Panc1 (cell line): ENCODE measurements at regions not wholly inside any gene's neighbourhood (a gene's known extent, or its start where the extent isn't known, plus 50 kb on each side); places are given as distances from the start of the nearest gene placed in this dataset.
"Not testable (repeated sequence)": the region's sequence is repeated elsewhere in the genome, so short reads cannot be mapped to it uniquely, and the experiment has no call there.

Source experiments
- ATAC-seq: fragments of 200-7000 bp; cut with Tn5 transposase; 2 replicates; pipeline ENCODE4 v1.9.1; 2020; ENCODE audit warnings: mild to moderate bottlenecking, moderate library complexity
- BruUV-seq: library from RNA; stranded (reverse); fragments of 400-500 nt; replicated peaks from 2 replicates; lab custom pipeline; 2021; lab: Mats Ljungman, UMichigan
- CTCF ChIA-PET: fragments of 300-600 bp; sonication (Branson Sonifier 250); formaldehyde crosslinking; loops from one replicate; lab custom pipeline; 2022; ENCODE audit warnings: antibody characterized with exemption; lab: Charles Lee
- POLR2A ChIA-PET: fragments of 300-600 bp; sonication (Branson Sonifier 250); formaldehyde crosslinking; loops from one replicate; lab custom pipeline; 2022; ENCODE audit warnings: antibody characterized with exemption; lab: Charles Lee
- DNase-seq: peaks from one replicate; pipeline ENCODE4 v3.0.0-alpha.2; 2010; ENCODE audit warnings: low read depth, low spot score
- H3K27ac ChIP-seq: 2 replicates; pipeline ENCODE4 v1.5.1; 2011; ENCODE audit warnings: mild to moderate bottlenecking, low read length, inconsistent platforms
- H3K27me3 ChIP-seq: fragments of 200-500 bp; sonication (Bioruptor generic); 2 replicates; pipeline ENCODE4 v1.6.0; 2014; ENCODE audit warnings: low read length, inconsistent platforms; ENCODE audit not compliant: control insufficient read depth, insufficient read depth
- H3K36me3 ChIP-seq: fragments of 200-500 bp; sonication (Bioruptor generic); 2 replicates; pipeline ENCODE4 v1.5.1; 2014; ENCODE audit warnings: inconsistent platforms, mild to moderate bottlenecking, low read length, moderate library complexity; ENCODE audit not compliant: control insufficient read depth, insufficient read depth
- H3K4me1 ChIP-seq: 2 replicates; pipeline ENCODE4 v1.5.1; 2011; ENCODE audit warnings: inconsistent platforms, mild to moderate bottlenecking, low read length, moderate library complexity; ENCODE audit not compliant: control insufficient read depth, insufficient read depth
- H3K4me3 ChIP-seq, 2 experiments: 2 replicates each; pipeline ENCODE4 v1.5.1; 2011 to 2012; ENCODE audit warnings: low read depth in 2 of 2, low read length in 2 of 2, mild to moderate bottlenecking in 2 of 2, inconsistent platforms in 1 of 2, moderate library complexity in 1 of 2
- H3K9me3 ChIP-seq: fragments of 200-500 bp; sonication (Bioruptor generic); 2 replicates; pipeline ENCODE4 v1.5.1; 2014; ENCODE audit warnings: low read depth, mild to moderate bottlenecking, inconsistent platforms, low read length, moderate library complexity; ENCODE audit not compliant: control insufficient read depth, insufficient read depth
- POLR2AphosphoS5 ChIP-seq: IDR thresholded peaks from 2 replicates; pipeline ENCODE4 v1.6.1; 2012; ENCODE audit warnings: mild to moderate bottlenecking, low read depth, low read length, moderate library complexity
- SIN3A ChIP-seq: IDR thresholded peaks from 2 replicates; pipeline ENCODE4 v1.6.1; 2012; ENCODE audit warnings: low read depth, mild to moderate bottlenecking, low read length, moderate library complexity, borderline replicate concordance; ENCODE audit not compliant: insufficient read depth
- TCF7L2 ChIP-seq: IDR thresholded peaks from 2 replicates; pipeline ENCODE4 v1.6.1; 2011; ENCODE audit warnings: mild to moderate bottlenecking, low read depth, low read length, inconsistent platforms
- in situ Hi-C: cut with HindIII; loops from 2 replicates; pipeline ENCODE4 v1.10.0; 2016; ENCODE audit warnings: low sequenced_read_pairs, low pct_unique_long_range_greater_than_20kb
- intact Hi-C: fragments of 100-400 bp; cut with micrococcal nuclease; formaldehyde crosslinking; loops from one replicate; pipeline ENCODE4 v1.10.0; 2022; ENCODE audit not compliant: unreplicated experiment
- TF ChIP-seq, protein P1 (sequence below), 2 experiments: IDR thresholded peaks; 2 replicates each; pipeline ENCODE4 v1.6.1; 2011 to 2012; ENCODE audit warnings: low read depth in 2 of 2, control low read depth in 1 of 2, low read length in 1 of 2, mild to moderate bottlenecking in 1 of 2, moderate library complexity in 1 of 2; ENCODE audit not compliant: insufficient read depth in 1 of 2
- TF ChIP-seq, protein P2 (sequence below): fragments of 450-650 bp; IDR thresholded peaks from 2 replicates; pipeline ENCODE4 v1.5.1; 2017; ENCODE audit warnings: mild to moderate bottlenecking

DNA sequence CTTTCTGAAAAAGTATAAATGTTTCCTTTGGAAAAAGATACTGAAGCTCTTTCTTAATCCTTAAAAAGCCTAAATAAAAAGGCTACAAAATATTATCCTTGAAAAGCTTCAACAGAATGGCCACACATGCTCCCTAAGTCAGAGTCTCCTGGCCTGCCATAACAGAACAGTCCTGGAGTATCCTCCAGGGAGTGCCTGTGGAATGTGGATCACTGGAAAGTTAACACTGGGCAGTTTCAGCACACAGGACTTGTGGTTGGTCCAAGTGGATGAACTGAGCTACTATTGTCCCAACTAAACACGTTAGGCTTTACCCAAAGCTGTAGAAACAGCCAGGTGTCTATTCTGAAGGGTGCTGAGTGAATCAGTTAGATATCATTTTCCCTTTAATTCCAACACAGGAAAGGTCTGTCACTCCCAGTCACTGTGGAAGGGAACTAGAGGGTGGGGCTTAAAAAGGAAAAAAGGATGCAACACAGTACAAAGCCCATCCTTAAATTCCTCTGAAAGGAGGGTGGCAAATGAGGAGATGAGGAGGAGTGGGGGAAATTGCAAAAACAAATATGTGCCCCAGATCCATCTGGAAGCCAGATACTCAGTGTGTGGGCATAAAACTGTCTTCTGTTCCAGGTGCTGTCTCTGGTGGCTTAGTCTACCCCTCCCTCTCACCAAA, 196.3 kb upstream of the SPAG17 start:
- TF ChIP-seq, protein P1, sequence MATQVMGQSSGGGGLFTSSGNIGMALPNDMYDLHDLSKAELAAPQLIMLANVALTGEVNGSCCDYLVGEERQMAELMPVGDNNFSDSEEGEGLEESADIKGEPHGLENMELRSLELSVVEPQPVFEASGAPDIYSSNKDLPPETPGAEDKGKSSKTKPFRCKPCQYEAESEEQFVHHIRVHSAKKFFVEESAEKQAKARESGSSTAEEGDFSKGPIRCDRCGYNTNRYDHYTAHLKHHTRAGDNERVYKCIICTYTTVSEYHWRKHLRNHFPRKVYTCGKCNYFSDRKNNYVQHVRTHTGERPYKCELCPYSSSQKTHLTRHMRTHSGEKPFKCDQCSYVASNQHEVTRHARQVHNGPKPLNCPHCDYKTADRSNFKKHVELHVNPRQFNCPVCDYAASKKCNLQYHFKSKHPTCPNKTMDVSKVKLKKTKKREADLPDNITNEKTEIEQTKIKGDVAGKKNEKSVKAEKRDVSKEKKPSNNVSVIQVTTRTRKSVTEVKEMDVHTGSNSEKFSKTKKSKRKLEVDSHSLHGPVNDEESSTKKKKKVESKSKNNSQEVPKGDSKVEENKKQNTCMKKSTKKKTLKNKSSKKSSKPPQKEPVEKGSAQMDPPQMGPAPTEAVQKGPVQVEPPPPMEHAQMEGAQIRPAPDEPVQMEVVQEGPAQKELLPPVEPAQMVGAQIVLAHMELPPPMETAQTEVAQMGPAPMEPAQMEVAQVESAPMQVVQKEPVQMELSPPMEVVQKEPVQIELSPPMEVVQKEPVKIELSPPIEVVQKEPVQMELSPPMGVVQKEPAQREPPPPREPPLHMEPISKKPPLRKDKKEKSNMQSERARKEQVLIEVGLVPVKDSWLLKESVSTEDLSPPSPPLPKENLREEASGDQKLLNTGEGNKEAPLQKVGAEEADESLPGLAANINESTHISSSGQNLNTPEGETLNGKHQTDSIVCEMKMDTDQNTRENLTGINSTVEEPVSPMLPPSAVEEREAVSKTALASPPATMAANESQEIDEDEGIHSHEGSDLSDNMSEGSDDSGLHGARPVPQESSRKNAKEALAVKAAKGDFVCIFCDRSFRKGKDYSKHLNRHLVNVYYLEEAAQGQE (IDR thresholded peaks at IDR 0.05; ENCODE audit: insufficient read depth in 1 of 2, low read depth in 2 of 2, low read length in 1 of 2): no peak
- TF ChIP-seq, protein P2, sequence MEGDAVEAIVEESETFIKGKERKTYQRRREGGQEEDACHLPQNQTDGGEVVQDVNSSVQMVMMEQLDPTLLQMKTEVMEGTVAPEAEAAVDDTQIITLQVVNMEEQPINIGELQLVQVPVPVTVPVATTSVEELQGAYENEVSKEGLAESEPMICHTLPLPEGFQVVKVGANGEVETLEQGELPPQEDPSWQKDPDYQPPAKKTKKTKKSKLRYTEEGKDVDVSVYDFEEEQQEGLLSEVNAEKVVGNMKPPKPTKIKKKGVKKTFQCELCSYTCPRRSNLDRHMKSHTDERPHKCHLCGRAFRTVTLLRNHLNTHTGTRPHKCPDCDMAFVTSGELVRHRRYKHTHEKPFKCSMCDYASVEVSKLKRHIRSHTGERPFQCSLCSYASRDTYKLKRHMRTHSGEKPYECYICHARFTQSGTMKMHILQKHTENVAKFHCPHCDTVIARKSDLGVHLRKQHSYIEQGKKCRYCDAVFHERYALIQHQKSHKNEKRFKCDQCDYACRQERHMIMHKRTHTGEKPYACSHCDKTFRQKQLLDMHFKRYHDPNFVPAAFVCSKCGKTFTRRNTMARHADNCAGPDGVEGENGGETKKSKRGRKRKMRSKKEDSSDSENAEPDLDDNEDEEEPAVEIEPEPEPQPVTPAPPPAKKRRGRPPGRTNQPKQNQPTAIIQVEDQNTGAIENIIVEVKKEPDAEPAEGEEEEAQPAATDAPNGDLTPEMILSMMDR: no peak
- TF ChIP-seq TCF7L2 (no peak), SIN3A (no peak), POLR2AphosphoS5 (no peak)
- Histone ChIP-seq H3K4me1 (no peaks in the 10 kb centered on the region), H3K4me3 (no peak overlapping the region), H3K27ac (no peak overlapping the region), H3K9me3 (no peaks in the 10 kb centered on the region), H3K36me3 (no peaks in the 10 kb centered on the region), H3K27me3 (no peaks in the 10 kb centered on the region)
- no peak for DNase-seq
- POLR2A ChIA-PET: no interaction called here
- intact Hi-C loops: no loop called here
- CTCF ChIA-PET: no interaction called here
- no TSS peak for BruUV-seq
- ATAC-seq: no peak
- in situ Hi-C loops: no loop called here

DNA sequence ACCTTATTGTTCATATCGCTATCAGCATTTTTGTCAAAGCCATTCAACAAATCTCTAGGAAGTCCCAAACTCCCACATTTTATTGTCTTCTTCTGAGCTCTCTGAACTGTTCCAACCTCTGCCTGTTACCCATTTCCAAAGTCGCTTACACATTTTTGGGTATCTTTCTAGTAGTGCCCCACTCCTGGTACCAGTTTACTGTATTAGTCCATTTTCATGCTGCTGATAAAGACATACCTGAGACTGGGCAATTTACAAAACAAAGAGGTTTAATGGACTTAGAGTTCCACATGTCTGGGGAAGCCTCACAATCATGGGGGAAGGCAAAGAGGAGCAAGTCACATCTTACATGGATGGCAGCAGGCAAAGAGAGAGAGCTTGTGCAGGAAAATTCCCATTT, 192.2 kb upstream of the SPAG17 start:
- POLR2A ChIA-PET, intact Hi-C loops, CTCF ChIA-PET: not testable (repeated sequence)

DNA sequence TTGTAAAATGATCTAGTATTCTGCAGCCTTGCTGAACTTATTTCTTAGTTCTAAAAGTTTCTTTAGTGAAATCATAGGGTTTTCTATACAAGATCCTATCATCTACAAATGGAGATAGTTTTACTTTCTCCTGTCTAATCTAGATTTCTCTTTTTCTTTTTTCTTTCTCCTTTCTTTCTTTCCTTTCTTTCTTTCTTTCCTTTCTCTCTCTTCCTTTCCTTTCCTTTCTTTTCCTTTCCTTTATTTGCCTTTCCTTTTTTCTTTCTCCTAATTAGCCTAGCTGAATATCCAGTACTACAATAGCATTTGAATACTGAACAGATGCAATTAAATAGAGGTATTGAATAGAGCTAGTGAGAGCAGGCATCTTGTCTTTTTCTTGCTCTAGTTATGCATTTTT, 186.6 kb upstream of the SPAG17 start:
- Histone ChIP-seq H3K36me3 (no peaks in the 10 kb centered on the region), H3K4me3 (no peak overlapping the region), H3K27me3 (no peaks in the 10 kb centered on the region), H3K27ac (no peak overlapping the region), H3K4me1 (no peaks in the 10 kb centered on the region), H3K9me3 (no peaks in the 10 kb centered on the region; the same call in 1 of the 2 replicates)
- ATAC-seq: no peak
- intact Hi-C loops (no loop called here), in situ Hi-C loops (no loop called here)
- BruUV-seq: no TSS peak
- ChIA-PET CTCF (no interaction called here), POLR2A (no interaction called here)
- DNase-seq: no peak
- no peak for TF ChIP-seq SIN3A
- no peak for TF ChIP-seq POLR2AphosphoS5
- TF ChIP-seq, protein P1 (IDR thresholded peaks at IDR 0.05; ENCODE audit: insufficient read depth in 1 of 2, low read depth in 2 of 2, low read length in 1 of 2): no peak
- TF ChIP-seq TCF7L2: no peak
- TF ChIP-seq, protein P2: no peak

More for the DNA sequence above, 192.2 kb upstream of the SPAG17 start:
- H3K36me3 ChIP-seq, H3K4me1 ChIP-seq, ATAC-seq, H3K27ac ChIP-seq, in situ Hi-C loops, BruUV-seq, H3K9me3 ChIP-seq, DNase-seq, H3K27me3 ChIP-seq, H3K4me3 ChIP-seq: not testable (repeated sequence)
